Right renal cortex interstitium (tissue), 3 donors: ENCODE measurements at regions not wholly inside any gene's neighbourhood (a gene's known extent, or its start where the extent isn't known, plus 50 kb on each side); places are given as distances from the start of the nearest gene placed in this dataset.

Experiments
- DNase-seq, 3 donors: peaks; one replicate each; pipeline ENCODE4 v3.0.0-alpha.2; 2013; ENCODE audit warnings: low read depth in 3 of 3, low spot score in 2 of 3

DNA sequence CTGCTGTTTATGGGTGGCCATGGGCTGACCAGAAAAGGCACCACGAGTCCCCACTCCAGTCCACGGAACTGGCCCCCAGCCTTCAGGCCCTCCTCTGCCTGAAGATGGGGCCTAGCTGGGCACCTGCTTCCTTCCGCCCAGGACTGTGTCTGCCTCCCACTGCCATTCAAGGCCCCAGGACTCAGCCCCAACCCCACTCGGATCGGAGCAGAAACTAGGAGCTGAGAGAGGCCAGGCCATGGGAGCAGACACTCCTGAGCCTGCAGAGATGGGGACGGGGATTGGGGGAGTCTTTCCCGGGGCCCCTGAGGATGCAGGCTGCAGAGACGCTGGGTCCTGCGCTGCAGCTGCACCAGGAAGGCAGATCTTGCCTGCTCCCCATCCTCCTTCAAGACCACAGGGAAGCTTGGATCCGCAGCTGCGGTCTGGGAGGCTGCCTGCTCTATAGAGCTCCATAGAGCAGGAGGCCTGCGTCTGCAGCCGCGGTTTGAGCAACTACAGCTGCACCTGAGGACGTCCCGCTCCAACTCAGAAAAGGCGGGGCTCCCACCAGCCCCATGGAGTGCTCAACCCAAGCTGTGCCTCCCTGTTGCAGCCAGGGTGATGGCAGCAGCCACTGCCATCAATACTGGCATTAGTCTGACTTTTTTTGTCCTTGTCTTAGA, 383.9 kb upstream of the TMCO5A start:
- no peak for DNase-seq

DNA sequence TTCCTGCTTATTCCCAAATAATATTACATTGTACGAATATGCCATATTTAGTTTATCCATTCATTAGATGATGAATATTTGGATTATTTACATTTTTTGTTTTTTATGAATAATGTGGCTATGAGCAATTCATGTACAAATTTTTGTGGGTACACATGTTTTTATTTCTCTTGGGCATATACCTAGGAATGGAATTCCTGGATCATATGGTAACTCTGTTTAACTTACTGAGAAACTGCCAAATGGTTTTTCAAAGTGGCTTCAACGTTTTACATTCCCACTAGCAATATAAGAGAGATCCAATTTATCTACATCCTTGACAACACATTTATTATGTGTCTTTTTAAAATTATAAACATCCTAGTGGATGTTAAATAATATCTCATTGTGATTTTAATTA, 362.0 kb upstream of the TMCO5A start:
- no peak for DNase-seq

DNA sequence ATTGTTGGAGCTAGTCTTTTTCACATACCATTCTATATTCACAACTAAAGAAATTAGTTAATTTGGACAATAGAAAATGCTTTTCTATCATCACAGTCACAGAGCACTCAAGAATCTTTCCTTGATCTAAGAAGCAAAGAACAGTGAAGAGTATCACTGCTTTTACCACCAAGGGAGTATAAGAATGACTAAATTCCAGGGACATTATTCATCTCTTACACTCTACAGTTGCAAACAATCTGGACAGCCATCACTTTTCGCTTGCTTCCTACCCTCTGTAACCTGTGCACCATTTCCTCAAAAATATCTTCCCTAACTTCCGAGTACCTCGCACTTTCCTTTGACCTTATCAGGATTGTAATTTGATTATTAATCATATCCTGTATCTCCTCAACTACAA, 359.5 kb upstream of the TMCO5A start:
- no peak for DNase-seq

DNA sequence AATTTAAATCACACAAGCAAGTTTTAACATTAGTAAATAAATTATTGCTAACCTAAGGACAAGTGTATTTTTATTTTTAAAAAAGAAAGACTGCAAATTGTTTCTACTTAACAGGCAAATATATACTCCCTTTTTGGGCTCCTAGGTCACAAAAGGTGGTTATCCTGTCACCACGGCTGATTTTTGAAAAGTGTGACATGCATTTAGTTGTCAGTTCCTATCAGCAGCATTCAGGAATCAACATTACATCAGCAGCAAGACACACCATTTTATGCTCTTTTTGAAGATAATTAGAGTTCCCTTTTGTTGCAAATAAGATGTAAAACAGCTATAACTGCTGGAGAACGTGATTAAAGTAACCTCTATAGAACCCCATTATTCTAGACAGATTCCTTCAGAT, 357.5 kb upstream of the TMCO5A start:
- DNase-seq, result no peak

DNA sequence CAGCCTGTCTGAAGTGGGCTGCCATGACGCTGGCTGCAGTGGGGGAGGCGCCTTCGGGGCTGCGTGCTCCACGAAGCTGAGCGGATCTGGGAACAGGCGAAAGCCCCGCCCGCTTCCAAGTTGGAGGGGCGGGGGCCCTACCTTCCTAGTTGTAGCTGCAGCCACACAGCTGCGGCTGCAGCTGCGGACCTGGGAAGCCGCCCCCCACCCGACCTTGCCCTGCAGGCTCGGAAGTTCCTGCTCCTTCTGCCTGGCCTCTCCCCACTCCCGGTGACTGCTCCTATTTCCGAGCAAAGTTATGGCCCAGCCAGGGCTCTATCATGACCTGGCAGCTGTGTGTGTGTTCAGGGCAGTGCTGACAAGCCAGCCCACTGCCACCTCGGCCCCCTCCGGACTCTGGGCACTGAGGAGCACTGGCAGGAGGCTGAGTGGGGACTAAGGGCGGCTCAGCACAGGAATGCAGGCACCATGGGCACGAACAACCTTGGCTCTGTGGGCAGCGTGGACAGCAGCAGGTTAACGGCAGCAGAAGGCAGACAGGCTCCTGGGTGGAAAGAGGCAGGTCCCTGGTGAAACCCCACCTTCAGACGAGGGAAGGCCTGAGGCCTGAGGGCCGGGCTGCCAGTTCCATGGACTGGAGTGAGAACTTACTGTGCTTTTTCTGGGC, 352.4 kb upstream of the TMCO5A start:
- DNase-seq, result no peak

DNA sequence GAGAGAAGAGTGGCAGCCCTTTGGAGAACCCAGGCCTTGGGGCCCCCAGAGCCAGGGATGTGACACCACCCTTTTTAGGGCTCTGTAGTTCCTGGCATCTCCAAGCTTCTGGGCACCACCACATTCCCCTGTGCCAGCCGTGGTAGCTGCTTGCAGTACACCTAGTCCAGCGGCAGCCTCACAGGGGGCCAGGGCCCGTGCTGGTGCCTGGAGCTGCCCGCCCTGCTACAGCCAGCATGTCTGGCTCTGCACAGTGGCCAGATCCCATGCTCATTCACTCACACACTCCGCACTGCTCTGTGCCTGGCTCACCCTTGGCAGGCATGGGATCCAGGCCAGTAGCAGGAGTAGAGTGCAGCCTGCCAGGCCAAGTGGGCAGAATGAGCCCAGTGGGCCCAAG, 351.6 kb upstream of the TMCO5A start:
- no peak for DNase-seq

DNA sequence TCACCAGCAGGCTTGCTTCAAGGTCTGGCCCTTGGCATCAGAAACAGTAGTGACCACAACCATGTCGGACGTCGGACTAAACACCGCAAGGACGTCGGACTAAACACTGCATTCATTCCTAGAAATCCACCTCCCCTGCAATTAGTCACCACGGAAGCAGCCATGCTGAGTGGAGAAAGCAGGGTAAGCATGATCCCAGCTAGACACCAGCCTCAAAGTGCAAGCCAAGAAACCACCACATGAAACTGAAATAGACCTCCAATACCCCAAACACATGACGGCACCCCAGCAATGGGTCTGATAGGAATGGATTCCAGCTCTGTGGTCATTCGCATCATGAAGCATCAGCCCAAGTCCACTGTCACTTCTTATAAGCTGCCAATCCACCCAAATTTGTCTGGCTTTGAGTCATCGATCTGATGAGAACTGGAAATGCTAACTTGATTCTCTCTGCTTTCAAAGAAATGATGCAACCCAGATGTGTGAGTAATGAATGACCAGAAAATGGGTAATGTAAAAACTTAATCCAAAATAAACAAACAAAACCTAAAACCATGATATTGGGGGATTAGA, 348.3 kb upstream of the TMCO5A start:
- no peak for DNase-seq

DNA sequence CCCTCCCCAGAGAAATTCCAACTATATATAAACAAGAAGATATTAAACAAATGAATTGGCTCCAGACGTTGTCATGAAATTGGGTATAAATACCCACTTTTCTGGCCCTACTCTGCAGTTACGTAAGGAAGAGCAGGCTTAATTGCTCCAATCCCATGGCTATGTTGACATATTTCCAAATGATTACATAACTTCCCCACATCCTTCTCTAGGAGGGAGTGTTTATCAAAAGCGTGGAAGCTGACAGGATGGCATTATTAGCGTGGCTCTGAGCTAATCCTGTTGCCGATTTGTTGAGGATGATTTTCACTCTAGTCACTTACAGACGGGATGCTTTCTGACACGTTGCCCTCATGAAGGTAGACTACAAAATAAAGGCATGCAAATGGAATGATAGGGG, 347.5 kb upstream of the TMCO5A start:
- no peak for DNase-seq

DNA sequence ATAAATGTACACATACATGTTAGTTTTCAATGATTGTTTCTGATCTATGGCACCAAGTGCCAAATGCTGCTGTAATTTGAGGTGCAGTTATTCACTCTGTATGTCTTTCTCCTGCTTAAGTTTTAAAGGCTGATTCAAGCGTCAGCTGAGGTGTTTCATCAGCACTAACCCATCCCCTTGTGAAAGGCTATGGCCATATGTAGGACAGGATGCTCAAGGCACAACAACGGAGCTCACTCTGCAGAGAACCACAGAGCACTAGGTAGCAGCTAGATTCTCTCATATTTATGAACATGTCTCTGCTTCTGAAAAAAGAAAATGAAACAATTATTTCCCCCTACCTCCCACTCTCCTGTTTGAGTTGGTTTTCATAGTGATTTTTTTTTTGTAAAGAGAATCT, 340.0 kb upstream of the TMCO5A start:
- DNase-seq, result no peak

DNA sequence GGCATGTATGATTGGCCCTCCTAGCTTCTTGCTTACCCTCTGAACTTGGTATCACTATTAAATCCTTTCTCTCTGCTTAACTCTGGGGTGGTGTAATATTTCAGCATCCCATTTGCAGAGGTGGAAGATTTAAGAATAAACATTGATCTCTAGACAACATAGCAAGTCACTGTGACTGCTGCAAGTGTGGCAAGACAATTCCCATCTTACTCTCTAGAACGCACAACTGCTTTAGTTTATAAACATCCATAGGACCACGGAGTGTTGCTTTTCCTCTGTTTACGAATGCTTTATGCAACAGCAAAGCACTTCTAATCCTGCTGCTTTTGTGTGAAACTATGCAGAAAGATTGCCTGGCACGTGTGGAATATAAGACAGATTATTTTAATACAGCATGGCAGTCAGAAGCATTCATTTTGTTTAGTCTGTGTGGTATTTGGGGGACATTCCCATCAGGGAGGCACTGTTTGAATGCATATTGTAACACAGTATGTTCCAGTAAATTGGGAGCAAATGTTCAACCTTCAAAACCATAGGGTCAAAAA, 338.9 kb upstream of the TMCO5A start:
- no peak for DNase-seq

DNA sequence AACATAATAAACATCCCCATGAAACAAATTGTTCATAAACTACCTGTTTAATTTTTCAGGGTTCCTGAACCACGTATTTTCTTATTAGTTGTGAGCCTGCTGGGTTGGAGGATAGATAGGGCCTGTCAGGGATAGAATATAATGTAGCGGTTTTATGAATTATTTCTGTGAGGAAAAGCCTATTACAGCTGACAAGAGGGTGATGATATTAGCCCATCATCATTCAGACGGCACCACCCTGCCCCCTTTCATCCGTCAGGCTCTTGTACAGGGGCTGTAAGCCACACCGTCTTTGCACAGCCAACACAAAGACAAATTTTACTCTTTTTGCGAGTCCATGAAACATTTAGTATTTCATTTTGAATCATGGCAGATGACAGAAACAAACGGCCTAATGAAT, 335.3 kb upstream of the TMCO5A start:
- DNase-seq, result no peak

DNA sequence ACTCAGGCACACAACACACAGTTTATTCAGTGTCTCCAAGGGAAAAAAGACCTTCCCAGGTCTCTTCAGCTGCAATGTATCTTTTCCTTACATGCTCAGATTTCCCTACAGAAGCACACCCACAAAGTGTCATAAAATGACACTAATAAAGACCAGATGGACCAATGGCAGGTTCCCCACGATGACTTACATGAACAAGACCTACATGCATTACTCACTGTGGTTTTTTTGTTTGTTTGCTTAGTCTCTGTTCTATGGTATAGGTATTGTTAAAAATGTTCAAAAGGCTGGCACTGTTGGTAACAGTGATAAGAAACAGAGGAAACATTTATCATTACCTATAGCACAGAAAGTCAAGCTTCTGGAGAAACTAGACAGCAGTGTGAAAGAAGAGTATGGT, 318.2 kb upstream of the TMCO5A start:
- DNase-seq, result no peak

DNA sequence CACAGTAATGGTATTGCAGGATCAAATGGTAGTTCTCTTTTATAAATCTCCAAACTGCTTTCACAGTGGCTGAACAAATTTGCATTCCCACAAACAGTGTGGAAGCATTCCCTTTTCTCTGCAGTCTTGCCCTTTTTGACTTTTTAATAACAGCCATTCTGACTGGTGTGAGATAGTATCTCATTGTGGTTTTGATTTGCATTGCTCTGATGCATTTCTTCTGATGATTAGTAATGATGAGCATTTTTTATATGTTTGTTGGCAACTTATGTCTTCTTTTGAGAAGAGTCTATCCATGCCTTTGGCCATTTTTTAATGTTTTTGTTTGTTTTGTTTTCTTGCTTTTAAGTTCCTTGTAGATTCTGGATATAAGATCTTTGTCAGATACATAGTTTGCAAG, 316.1 kb upstream of the TMCO5A start:
- no peak for DNase-seq

DNA sequence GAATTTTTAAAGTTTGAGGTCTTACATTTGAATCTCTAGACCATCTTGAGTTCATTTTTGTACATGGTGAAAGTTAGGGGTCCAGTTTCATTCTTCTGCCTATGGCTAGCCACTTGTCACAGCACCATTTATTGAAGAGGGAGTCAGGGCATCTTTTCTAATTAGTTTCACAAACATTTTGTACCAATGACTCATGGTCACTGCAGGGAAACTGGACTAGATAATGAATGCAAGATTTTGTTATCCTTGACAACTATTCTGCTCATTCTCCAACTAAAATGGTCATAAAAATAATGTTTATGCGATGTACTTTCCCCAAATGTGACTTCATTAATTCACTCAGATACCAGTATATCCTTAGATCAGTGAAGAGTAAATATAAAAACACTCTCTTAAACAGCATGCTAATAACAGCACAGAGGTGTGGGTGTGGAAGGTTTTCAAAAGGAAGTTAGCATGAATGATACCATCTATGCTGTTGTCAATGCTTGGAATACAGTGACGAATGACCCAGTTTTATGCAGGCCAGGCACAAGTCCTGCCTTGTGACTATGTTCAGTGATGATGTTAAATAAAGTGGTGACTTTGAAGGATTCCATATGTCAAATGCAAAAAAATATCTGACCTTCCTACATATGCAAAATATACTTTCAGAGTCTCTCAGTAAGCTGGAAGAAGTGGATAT, 314.9 kb upstream of the TMCO5A start:
- no peak for DNase-seq

DNA sequence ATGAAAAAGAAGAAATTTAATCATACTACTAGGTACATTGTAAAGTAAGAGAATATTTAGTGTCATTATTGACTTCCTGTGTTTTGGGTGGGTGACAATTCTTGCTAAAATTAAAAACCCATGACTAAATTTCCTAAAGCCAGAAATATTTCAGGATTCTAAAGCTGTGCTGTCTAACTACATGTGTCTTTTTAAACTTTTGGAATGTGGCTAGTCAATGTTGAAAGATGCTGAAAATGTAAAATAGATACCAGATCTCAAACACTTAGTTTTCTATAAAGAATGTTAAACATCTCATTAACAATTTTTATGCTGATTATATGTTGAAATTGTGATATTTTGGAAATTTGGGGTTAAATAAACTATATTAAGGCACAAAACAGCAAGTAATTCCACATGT, 308.9 kb upstream of the TMCO5A start:
- no peak for DNase-seq

DNA sequence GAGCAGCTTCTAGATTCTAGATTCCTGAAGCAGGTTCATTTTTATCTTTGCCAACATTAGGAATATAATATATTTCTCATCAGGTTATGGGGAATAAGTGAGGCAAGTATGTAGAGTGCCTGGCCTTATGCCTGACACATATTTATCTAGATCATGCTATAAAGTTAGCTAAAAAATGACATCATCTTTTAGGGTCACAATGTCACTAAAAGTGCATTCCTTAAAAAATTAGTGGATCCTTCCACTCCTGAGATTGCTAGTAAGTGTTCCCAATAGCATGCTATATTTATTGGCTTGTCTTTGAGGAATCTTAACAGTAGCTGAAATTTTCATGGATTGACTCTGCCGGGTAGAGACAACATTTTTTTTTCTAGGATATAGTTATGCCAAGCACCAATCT, 305.9 kb upstream of the TMCO5A start:
- DNase-seq, result no peak

DNA sequence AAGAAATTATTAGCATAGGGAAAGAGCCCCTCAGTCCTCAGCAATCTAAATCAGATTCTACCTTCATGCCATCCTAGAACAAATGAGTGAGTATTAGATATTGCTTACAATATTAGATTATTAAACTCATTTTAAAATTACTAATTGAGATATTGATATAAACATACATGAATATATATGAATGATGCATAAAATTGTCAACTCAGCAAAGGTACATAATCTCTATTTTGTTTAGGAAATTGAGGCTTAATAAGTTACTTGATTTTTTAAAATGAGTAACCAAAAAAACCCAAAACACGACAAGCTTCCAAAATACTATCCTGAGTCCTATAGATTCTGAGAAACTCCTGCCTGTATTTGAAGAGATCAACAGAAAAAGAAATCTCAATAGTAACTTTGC, 297.7 kb upstream of the TMCO5A start:
- DNase-seq, result no peak

DNA sequence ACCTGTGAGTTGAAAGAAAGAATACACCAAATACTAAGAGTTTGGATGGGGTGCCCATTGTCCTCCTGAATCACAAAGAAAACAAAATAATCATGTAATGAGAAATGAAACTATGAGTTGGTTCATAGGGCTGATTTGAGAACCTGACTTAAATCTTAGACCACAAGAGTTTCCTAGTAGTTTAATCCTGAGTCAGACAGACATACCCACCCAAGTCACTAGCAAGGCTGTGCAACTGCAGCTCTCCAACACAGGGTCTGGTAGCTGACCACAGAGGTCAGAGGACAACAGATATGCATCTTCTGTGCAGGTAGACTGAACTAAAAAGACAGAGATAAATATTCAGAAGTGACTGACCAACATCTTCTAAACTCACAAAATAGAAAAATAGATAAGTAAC, 296.3 kb upstream of the TMCO5A start:
- no peak for DNase-seq

DNA sequence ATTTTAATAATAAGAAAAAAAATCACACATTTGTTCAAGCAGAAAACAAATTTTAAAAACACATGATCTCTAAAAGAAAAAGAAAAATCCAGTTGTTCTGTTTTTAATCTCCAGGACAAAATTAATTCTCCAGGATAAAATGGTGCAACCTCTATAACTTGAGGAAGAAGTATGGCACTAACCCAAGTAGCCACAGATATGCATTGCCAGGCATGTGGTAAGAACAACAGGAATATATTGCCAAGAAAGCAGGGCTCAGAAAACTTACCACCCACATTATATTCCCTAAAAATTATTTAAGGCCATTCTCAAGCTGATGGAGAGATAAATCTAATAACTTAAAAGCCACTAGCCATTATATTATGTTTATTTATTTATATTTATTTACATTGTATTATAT, 295.7 kb upstream of the TMCO5A start:
- DNase-seq, result no peak

DNA sequence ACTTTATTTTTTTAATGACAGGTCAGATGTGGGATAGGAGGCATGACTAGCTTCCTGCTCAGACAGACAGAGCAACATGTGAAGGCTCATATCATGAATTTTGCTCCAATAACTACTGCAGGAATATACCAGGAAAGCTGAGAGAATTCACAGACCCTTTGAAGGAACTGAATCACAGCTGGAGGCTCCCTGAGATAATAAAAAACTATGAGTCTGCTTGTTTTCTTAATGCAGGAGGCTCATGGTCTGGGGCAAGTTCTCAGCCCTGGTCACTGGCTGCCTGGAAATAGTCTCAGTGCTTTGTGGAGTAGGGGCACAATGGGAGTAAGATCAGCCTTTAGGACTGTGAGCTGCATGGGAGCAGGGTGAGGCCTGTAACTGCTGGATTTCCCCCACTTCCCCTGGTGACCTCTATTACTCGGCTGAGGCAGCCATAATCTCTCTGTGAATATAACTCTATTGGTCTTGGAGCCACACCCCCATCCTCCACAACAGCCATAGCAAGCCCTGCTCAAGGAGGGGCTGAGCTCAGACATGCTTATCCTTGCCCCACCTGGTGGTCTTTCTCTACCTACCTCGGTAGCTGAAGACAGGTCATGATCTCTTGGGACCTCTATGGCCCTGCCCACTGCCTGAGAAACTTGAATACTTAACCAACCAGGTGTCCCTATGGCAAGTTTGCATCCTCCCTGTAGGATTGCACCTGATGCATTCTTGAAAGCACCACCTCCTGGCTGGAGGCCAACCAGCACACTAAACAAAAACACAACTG, 281.6 kb upstream of the TMCO5A start:
- DNase-seq, result no peak

DNA sequence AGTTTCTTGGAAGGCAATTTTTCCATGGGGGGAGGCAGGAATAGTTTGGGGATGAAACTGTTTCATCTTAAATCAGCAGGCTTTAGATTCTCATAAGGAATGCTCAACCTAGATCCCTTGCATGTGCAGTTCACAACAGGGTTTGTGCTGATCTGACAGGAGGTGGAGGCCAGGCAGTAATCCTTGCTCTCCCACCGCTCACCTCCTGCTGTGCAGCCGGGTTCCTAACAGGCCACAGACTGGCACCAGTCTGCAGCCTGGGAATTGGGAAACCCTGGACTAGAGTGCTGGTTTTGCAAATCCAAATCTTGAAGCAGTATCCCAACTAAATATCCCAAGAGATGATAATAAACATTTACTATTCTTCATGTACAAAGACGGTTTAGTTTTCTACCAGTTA, 256.3 kb upstream of the TMCO5A start:
- no peak for DNase-seq
